PFSK-1 (cell line): ENCODE measurements at regions not wholly inside any gene's neighbourhood (a gene's known extent, or its start where the extent isn't known, plus 50 kb on each side); places are given as distances from the start of the nearest gene placed in this dataset.

ENCODE experiments used
- POLR2AphosphoS5 ChIP-seq: IDR thresholded peaks from 2 replicates; pipeline ENCODE4 v1.6.1; 2012; ENCODE audit warnings: low read depth, mild to moderate bottlenecking, control low read depth, low read length, moderate library complexity
- REST ChIP-seq, 2 experiments: IDR thresholded peaks; 2 replicates each; pipeline versions ENCODE4 v1.6.1 to v1.8.0; 2011 to 2012; ENCODE audit warnings: low read depth in 2 of 2, low read length in 2 of 2, control low read depth in 1 of 2, inconsistent platforms in 1 of 2, mild to moderate bottlenecking in 1 of 2, moderate library complexity in 1 of 2; ENCODE audit not compliant: insufficient read depth in 1 of 2
- SIN3A ChIP-seq: IDR thresholded peaks from 2 replicates; pipeline ENCODE4 v1.6.1; 2012; ENCODE audit warnings: mild to moderate bottlenecking, low read length, moderate library complexity, borderline replicate concordance; ENCODE audit not compliant: insufficient read depth
- TAF1 ChIP-seq: IDR thresholded peaks from 2 replicates; pipeline ENCODE4 v1.6.1; 2012; ENCODE audit warnings: low read length, control low read depth, borderline replicate concordance; ENCODE audit not compliant: insufficient read depth

DNA sequence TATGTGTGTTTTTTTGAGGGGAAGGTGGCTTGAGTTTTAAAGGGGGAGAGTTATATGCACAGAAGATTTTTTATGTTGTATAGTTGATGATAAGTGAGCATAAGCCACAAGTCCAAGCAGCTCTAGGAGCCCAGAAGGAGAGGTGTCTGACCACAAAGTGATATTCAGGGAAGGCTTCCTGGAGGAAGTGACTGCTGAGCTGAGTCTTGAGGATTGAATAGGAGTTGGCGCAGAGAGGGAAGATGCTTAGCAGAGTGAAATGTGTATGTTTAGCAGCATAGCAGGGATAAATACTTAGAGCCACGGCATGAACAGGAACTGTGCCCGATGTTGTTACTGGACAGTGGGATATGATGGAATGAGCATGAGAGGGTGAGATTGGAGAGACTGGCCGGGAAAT lies 255.1 kb upstream of the KCNG1 start:
- TF ChIP-seq POLR2AphosphoS5: no peak
- TF ChIP-seq TAF1: no peak
- no peak for TF ChIP-seq REST (IDR thresholded peaks at IDR 0.05; ENCODE audit: insufficient read depth in 1 of 2, low read depth in 2 of 2, low read length in 2 of 2)
- no peak for TF ChIP-seq SIN3A
